ENCODE measurements at regions not wholly inside any gene's neighbourhood (a gene's known extent, or its start where the extent isn't known, plus 50 kb on each side); places are given as distances from the start of the nearest gene placed in this dataset.

GRCh38 chr10:131446171-131446570 is 134.7 kb upstream of the TCERG1L start:
- DNase-seq, result no peak

- DNase-seq, result no peak
These were observed 136.7 kb upstream of the TCERG1L start for GRCh38 chr10:131448171-131448570.

- DNase-seq, result no peak
These were observed 137.4 kb upstream of the TCERG1L start for GRCh38 chr10:131448883-131449282.

- DNase-seq, result no peak
These were observed 138.8 kb upstream of the TCERG1L start for GRCh38 chr10:131450216-131450765.

- no peak for DNase-seq
These were observed 140.0 kb upstream of the TCERG1L start for GRCh38 chr10:131451407-131452015.

- no peak for DNase-seq
These were observed 141.6 kb upstream of the TCERG1L start for GRCh38 chr10:131452926-131453720.

- DNase-seq, result peak; percentile 12
These were observed 142.5 kb upstream of the TCERG1L start for GRCh38 chr10:131453721-131454634.

GRCh38 chr10:131456411-131456810 is 144.9 kb upstream of the TCERG1L start:
- DNase-seq, result no peak

- no peak for DNase-seq
These were observed 149.6 kb upstream of the TCERG1L start for GRCh38 chr10:131461093-131461492.

- DNase-seq, result no peak
These were observed 153.3 kb upstream of the TCERG1L start for GRCh38 chr10:131464789-131465188.

GRCh38 chr10:131469551-131469950 is 158.0 kb upstream of the TCERG1L start:
- no peak for DNase-seq

- DNase-seq, result no peak
These were observed 162.1 kb upstream of the TCERG1L start for GRCh38 chr10:131473645-131474044.

GRCh38 chr10:131474416-131474815 is 162.9 kb upstream of the TCERG1L start:
- DNase-seq, result no peak

GRCh38 chr10:131475043-131475442 is 163.5 kb upstream of the TCERG1L start:
- DNase-seq, result no peak

GRCh38 chr10:131475803-131476202 is 164.3 kb upstream of the TCERG1L start:
- no peak for DNase-seq

GRCh38 chr10:131477457-131478121 is 166.1 kb upstream of the TCERG1L start:
- DNase-seq, result no peak

GRCh38 chr10:131478377-131478989 is 167.0 kb upstream of the TCERG1L start:
- DNase-seq, result no peak

- DNase-seq, result no peak
These were observed 168.5 kb upstream of the TCERG1L start for GRCh38 chr10:131480066-131480465.

- DNase-seq, result no peak
These were observed 169.3 kb upstream of the TCERG1L start for GRCh38 chr10:131480861-131481260.

GRCh38 chr10:131485732-131486131 is 174.2 kb upstream of the TCERG1L start:
- no peak for DNase-seq

GRCh38 chr10:131487822-131488221 is 176.3 kb upstream of the TCERG1L start:
- DNase-seq, result no peak

GRCh38 chr10:131490991-131491594 is 179.6 kb upstream of the TCERG1L start:
- no peak for DNase-seq
